K562 (cell line): ENCODE measurements at regions not wholly inside any gene's neighbourhood (a gene's known extent, or its start where the extent isn't known, plus 50 kb on each side); places are given as distances from the start of the nearest gene placed in this dataset.

Experiments used
- ATAC-seq: fragments of 200-7000 bp; cut with Tn5 transposase; 3 replicates; pipeline ENCODE4 v1.9.1; 2020; ENCODE audit warnings: moderate library complexity
- BruUV-seq: library from RNA; stranded (reverse); fragments of 400-500 nt; replicated peaks from 2 replicates; lab custom pipeline; 2021; lab: Mats Ljungman, UMichigan
- CTCF ChIA-PET: fragments of 300-600 bp; formaldehyde crosslinking; extraction: SDS; loops from one replicate; lab custom pipeline; 2021; ENCODE audit warnings: low intra/inter-chr PET ratio; lab: Yijun Ruan, JAX
- POLR2A ChIA-PET: fragments of 300-600, 350-650 bp; sonication (Branson Sonifier 250); formaldehyde crosslinking; extraction: SDS; loops from one replicate; lab custom pipeline; 2021; ENCODE audit warnings: antibody characterized with exemption, inconsistent platforms; lab: Yijun Ruan, JAX
- DNase-seq, 4 experiments: peaks; one replicate each; pipeline versions ENCODE4 v3.0.0 to v3.0.0-alpha.2; 2011 to 2018; ENCODE audit warnings: low spot score in 3 of 4, mixed read lengths in 3 of 4; ENCODE audit errors: extremely low read depth in 1 of 4
- FAIRE-seq: peaks from 2 replicates; lab custom pipeline; 2011; peaks lifted over from hg19 to GRCh38; lab: Jason Lieb, UNC
- H2AFZ ChIP-seq: 2 replicates; pipeline ENCODE4 v1.6.0; 2011; ENCODE audit warnings: low read depth, low read length, control low read depth, inconsistent platforms
- H3K27ac ChIP-seq: fragments of 200-600 bp; 3 replicates; pipeline ENCODE4 v1.8.0; 2011; ENCODE audit warnings: low read depth, mild to moderate bottlenecking, control low read depth, inconsistent platforms, low read length, moderate library complexity, mixed read lengths; ENCODE audit errors: extremely low read depth
- H3K27me3 ChIP-seq, 2 experiments: fragments of 300-600 bp in 1 of 2; 2 replicates in 1 of 2; 3 replicates in 1 of 2; pipeline versions ENCODE4 v1.6.0 to v1.8.0; 2011; ENCODE audit warnings: inconsistent platforms in 2 of 2, low read length in 2 of 2, mild to moderate bottlenecking in 1 of 2, mixed read lengths in 1 of 2, moderate library complexity in 1 of 2; ENCODE audit not compliant: control insufficient read depth in 2 of 2, insufficient read depth in 2 of 2
- H3K36me3 ChIP-seq: fragments of 300-600 bp; 3 replicates; pipeline ENCODE4 v1.8.0; 2011; ENCODE audit warnings: mild to moderate bottlenecking, low read length, inconsistent platforms; ENCODE audit not compliant: control insufficient read depth, insufficient read depth
- H3K4me1 ChIP-seq, 2 experiments: fragments of 200-600 bp in 1 of 2; replicated peaks in 1 of 2; 2 replicates in 1 of 2; 3 replicates in 1 of 2; pipeline versions ENCODE4 v1.5.1 to v1.8.0; 2011; ENCODE audit warnings: inconsistent platforms in 2 of 2, low read length in 2 of 2, mild to moderate bottlenecking in 1 of 2, mixed read lengths in 1 of 2, moderate library complexity in 1 of 2; ENCODE audit not compliant: control insufficient read depth in 2 of 2, insufficient read depth in 2 of 2
- H3K4me2 ChIP-seq: 2 replicates; pipeline ENCODE4 v1.6.1; 2011; ENCODE audit warnings: low read length, control low read depth, inconsistent platforms, mixed read lengths; ENCODE audit not compliant: insufficient read depth
- H3K4me3 ChIP-seq: fragments of 200-600 bp; sonication (generic), shearing (Covaris generic); 2 replicates; pipeline ENCODE4 v1.5.1; 2016; ENCODE audit warnings: control low read depth, inconsistent platforms
- H3K79me2 ChIP-seq: fragments of 200-600 bp; 3 replicates; pipeline ENCODE4 v1.8.0; 2011; ENCODE audit warnings: low read length, inconsistent platforms; ENCODE audit not compliant: control insufficient read depth, insufficient read depth
- H3K9ac ChIP-seq, 2 experiments: 2 replicates each; pipeline versions ENCODE4 v1.6.0 to v1.6.1; 2011; ENCODE audit warnings: low read depth in 2 of 2, low read length in 2 of 2, control low read depth in 1 of 2, inconsistent platforms in 1 of 2, mild to moderate bottlenecking in 1 of 2, mixed read lengths in 1 of 2; ENCODE audit not compliant: insufficient read depth in 1 of 2
- H3K9me1 ChIP-seq: one replicate; pipeline ENCODE4 v1.6.0; 2011; ENCODE audit warnings: inconsistent platforms, mild to moderate bottlenecking, low read length, moderate library complexity; ENCODE audit not compliant: control insufficient read depth, insufficient read depth
- H3K9me3 ChIP-seq: replicated peaks from 2 replicates; pipeline ENCODE4 v1.5.1; 2011; ENCODE audit warnings: low read depth, low read length, inconsistent platforms; ENCODE audit not compliant: control insufficient read depth, insufficient read depth
- H4K20me1 ChIP-seq: replicated peaks from 2 replicates; pipeline ENCODE4 v1.6.1; 2011; ENCODE audit warnings: low read length, inconsistent platforms, mixed read lengths; ENCODE audit not compliant: control insufficient read depth, insufficient read depth
- BACH1 ChIP-seq: fragments of 200-800 bp; sonication (Bioruptor generic); IDR thresholded peaks from 2 replicates; pipeline ENCODE4 v1.6.1; 2016; ENCODE audit warnings: missing genetic modification characterization, missing compliant biosample characterization
- CBX5 ChIP-seq: IDR thresholded peaks from 2 replicates; pipeline ENCODE4 v1.6.1; 2014; ENCODE audit warnings: low read depth, borderline replicate concordance
- CC2D1A ChIP-seq: fragments of 450-650 bp; IDR thresholded peaks from 2 replicates; pipeline ENCODE4 v1.6.1; 2017; ENCODE audit warnings: mild to moderate bottlenecking
- CREM ChIP-seq: IDR thresholded peaks from 2 replicates; pipeline ENCODE4 v1.6.1; 2014; ENCODE audit warnings: antibody characterized with exemption, low read depth
- DACH1 ChIP-seq: fragments of 450-650 bp; IDR thresholded peaks from 2 replicates; pipeline ENCODE4 v1.6.1; 2018; ENCODE audit not compliant: partially characterized antibody
- GTF2E2 ChIP-seq: fragments of 200-800 bp; sonication (Bioruptor generic); IDR thresholded peaks from 2 replicates; pipeline ENCODE4 v1.6.1; 2016; ENCODE audit warnings: missing genetic modification characterization, missing compliant biosample characterization
- MEIS2 ChIP-seq: fragments of 450-650 bp; IDR thresholded peaks from 2 replicates; pipeline ENCODE4 v1.6.1; 2014; ENCODE audit warnings: mild to moderate bottlenecking; ENCODE audit not compliant: partially characterized antibody
- NBN ChIP-seq: fragments of 450-650 bp; IDR thresholded peaks from 2 replicates; pipeline ENCODE4 v1.6.1; 2016; ENCODE audit warnings: low read depth, mild to moderate bottlenecking
- RAD21 ChIP-seq, 2 experiments: fragments of 250-450 bp in 1 of 2; fragments of 450-650 bp in 1 of 2; sonication (Bioruptor Pico) in 1 of 2; formaldehyde crosslinking in 1 of 2; IDR thresholded peaks in 1 of 2; conservative IDR thresholded peaks in 1 of 2; 2 replicates each; pipeline versions ENCODE4 v1.4.0 to v1.8.0; 2020 to 2022; ENCODE audit warnings: mild to moderate bottlenecking in 2 of 2, moderate library complexity in 1 of 2
- SAFB ChIP-seq: fragments of 200-400 bp; formaldehyde crosslinking; IDR thresholded peaks from 2 replicates; pipeline ENCODE4 v1.6.1; 2017; ENCODE audit warnings: low read depth, low read length, borderline replicate concordance
- STAG1 ChIP-seq: sonication (generic); formaldehyde crosslinking; IDR thresholded peaks from 2 replicates; pipeline ENCODE4 v1.5.0; 2020; ENCODE audit warnings: missing genetic modification reagents, borderline replicate concordance
- TCF3 ChIP-seq: sonication (generic); formaldehyde crosslinking; IDR thresholded peaks from 2 replicates; pipeline ENCODE4 v1.4.0; 2020; ENCODE audit warnings: mild to moderate bottlenecking, missing genetic modification reagents
- ZBTB7A ChIP-seq: IDR thresholded peaks from 2 replicates; pipeline ENCODE4 v1.6.1; 2011; ENCODE audit warnings: low read depth, mild to moderate bottlenecking, low read length, moderate library complexity, borderline replicate concordance; ENCODE audit not compliant: control insufficient read depth
- ZFP91 ChIP-seq: sonication (generic); formaldehyde crosslinking; IDR thresholded peaks from 2 replicates; pipeline ENCODE4 v1.8.0; 2022; ENCODE audit warnings: mild to moderate bottlenecking, missing genetic modification reagents
- ZNF445 ChIP-seq: fragments of 250-450 bp; sonication (Bioruptor Pico); IDR thresholded peaks from 2 replicates; pipeline ENCODE4 v1.4.0; 2020; ENCODE audit warnings: low read depth, mild to moderate bottlenecking, moderate library complexity
- ZNF583 ChIP-seq: fragments of 250-450 bp; sonication (Bioruptor Pico); IDR thresholded peaks from 2 replicates; pipeline ENCODE4 v1.4.0; 2020
- ZNF79 ChIP-seq: fragments of 250-450 bp; sonication (Bioruptor Pico); IDR thresholded peaks from 2 replicates; pipeline ENCODE4 v1.4.0; 2020; ENCODE audit warnings: low read depth, mild to moderate bottlenecking, moderate library complexity
- ZSCAN29 ChIP-seq: fragments of 450-650 bp; IDR thresholded peaks from 2 replicates; pipeline ENCODE4 v1.6.1; 2017
- WGBS: fragments of 100-300 bp; shearing (Covaris generic); methylation state at CpG from one replicate; pipeline ENCODE4 v1.1.6; 2016; ENCODE audit warnings: low coverage, mixed read lengths; ENCODE audit not compliant: insufficient coverage; ENCODE audit errors: missing lambda C conversion rate; 5-methylcytosine and 5-hydroxymethylcytosine counted together
- in situ Hi-C: fragments of 300-500 bp; cut with MboI; formaldehyde crosslinking; loops from 4 replicates; pipeline ENCODE4 v1.15.0; 2018; ENCODE audit warnings: inconsistent platforms, mixed read lengths
- intact Hi-C: fragments of 100-400 bp; cut with micrococcal nuclease; formaldehyde crosslinking; loops from 2 replicates; pipeline ENCODE4 v1.14.2; 2022
- TF ChIP-seq, protein P1 (sequence below): sonication (generic); IDR thresholded peaks from 2 replicates; pipeline ENCODE4 v1.6.1; 2016
- TF ChIP-seq, protein P2 (sequence below): IDR thresholded peaks from 2 replicates; pipeline ENCODE4 v1.6.1; 2011; ENCODE audit not compliant: insufficient read length; ENCODE audit errors: extremely low read depth

GRCh38 chr10:79886345-79886744, 59.8 kb downstream of the NUTM2E start:
- H3K4me1 ChIP-seq, result no peaks in the 10 kb centered on the region
- in situ Hi-C loops, result no loop called here
- no peak overlapping the region for H3K4me2 ChIP-seq
- intact Hi-C loops, result no loop called here
- WGBS, result 0% methylated on average over 1 of the region's 1 CpG
- no peak overlapping the region for H2AFZ ChIP-seq
- DNase-seq (no peak), FAIRE-seq (no peak), ATAC-seq (no peak)
- no peaks in the 10 kb centered on the region for H3K27me3 ChIP-seq
- no peaks in the 10 kb centered on the region for H3K9me1 ChIP-seq
- H3K9ac ChIP-seq, result no peak overlapping the region
- no peaks in the 10 kb centered on the region for H3K79me2 ChIP-seq
- POLR2A ChIA-PET, result no interaction called here
- no TSS peak for BruUV-seq
- no peaks in the 10 kb centered on the region for H4K20me1 ChIP-seq
- CTCF ChIA-PET, result no interaction called here
- no peaks in the 10 kb centered on the region for H3K36me3 ChIP-seq
- H3K4me3 ChIP-seq, result no peak overlapping the region
- no peak for TF ChIP-seq CC2D1A
- TF ChIP-seq ZSCAN29, result no peak
- TF ChIP-seq ZFP91, result no peak
- no peak for TF ChIP-seq NBN
- no peak for TF ChIP-seq BACH1 (tag)
- no peak for TF ChIP-seq DACH1
- TF ChIP-seq MEIS2, result no peak
- TF ChIP-seq, protein P1, sequence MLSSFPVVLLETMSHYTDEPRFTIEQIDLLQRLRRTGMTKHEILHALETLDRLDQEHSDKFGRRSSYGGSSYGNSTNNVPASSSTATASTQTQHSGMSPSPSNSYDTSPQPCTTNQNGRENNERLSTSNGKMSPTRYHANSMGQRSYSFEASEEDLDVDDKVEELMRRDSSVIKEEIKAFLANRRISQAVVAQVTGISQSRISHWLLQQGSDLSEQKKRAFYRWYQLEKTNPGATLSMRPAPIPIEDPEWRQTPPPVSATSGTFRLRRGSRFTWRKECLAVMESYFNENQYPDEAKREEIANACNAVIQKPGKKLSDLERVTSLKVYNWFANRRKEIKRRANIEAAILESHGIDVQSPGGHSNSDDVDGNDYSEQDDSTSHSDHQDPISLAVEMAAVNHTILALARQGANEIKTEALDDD, result no peak
- TF ChIP-seq CBX5, result no peak
- no peak for TF ChIP-seq CREM
- no peak for TF ChIP-seq ZNF445 (CRISPR knock-in tag)
- TF ChIP-seq STAG1 (CRISPR knock-in tag), result no peak
- no peak for TF ChIP-seq RAD21 (CRISPR knock-in tag; conservative IDR thresholded peaks at IDR 0.05 in 1 of 2, IDR thresholded peaks at IDR 0.05 in 1 of 2)
- no peak for TF ChIP-seq ZNF79
- TF ChIP-seq, protein P2, sequence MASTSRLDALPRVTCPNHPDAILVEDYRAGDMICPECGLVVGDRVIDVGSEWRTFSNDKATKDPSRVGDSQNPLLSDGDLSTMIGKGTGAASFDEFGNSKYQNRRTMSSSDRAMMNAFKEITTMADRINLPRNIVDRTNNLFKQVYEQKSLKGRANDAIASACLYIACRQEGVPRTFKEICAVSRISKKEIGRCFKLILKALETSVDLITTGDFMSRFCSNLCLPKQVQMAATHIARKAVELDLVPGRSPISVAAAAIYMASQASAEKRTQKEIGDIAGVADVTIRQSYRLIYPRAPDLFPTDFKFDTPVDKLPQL, result no peak
- no peak for TF ChIP-seq GTF2E2 (tag)
- no peak for TF ChIP-seq ZBTB7A
- no peak for TF ChIP-seq TCF3 (CRISPR knock-in tag)
- no peak for TF ChIP-seq ZNF583 (CRISPR knock-in tag)
- TF ChIP-seq SAFB, result no peak
- H3K27ac ChIP-seq, result no peak overlapping the region
- no peaks in the 10 kb centered on the region for H3K9me3 ChIP-seq
